ENCODE measurements at regions not wholly inside any gene's neighbourhood (a gene's known extent, or its start where the extent isn't known, plus 50 kb on each side); places are given as distances from the start of the nearest gene placed in this dataset.

DNA sequence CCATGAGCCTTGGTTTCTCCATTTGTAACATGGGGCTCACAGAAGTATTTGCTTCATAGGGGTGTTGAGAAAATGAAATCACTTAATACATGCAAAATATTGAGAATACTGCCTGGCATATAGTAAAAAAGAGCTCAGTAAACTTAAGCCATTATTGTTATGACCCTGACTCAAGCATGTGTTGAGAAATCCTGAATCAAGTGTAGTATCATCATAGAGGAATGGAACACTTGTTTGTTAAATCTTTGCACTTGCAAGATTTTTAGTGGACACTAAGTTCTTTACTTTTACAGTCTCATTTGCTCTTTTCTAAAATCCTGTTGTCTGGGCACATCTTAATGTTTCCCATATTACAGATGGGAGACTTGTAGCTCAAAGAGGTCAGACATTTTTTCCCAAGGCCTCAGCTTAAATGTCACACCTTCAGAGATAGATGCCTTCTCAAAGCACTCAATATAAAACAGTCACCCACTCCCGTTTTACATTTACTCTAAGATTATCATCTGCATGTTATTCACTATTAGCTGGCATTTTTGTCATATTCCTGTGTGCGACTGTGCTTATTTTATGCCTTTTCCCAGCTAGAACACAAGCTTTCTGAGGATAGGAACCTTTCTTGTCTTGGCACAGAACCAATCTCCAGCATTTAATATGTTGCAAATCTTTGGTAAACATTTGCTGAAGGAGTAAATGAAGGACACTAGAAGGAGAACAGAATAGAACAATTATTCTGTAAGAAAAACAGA lies 250.0 kb upstream of the TNC start:
- WGBS: 76% methylated on average over 2 of the region's 2 CpGs
- no peak overlapping the region for H3K9ac ChIP-seq (ENCODE audit: low read depth in 1 of 2, low read length in 2 of 2)

DNA sequence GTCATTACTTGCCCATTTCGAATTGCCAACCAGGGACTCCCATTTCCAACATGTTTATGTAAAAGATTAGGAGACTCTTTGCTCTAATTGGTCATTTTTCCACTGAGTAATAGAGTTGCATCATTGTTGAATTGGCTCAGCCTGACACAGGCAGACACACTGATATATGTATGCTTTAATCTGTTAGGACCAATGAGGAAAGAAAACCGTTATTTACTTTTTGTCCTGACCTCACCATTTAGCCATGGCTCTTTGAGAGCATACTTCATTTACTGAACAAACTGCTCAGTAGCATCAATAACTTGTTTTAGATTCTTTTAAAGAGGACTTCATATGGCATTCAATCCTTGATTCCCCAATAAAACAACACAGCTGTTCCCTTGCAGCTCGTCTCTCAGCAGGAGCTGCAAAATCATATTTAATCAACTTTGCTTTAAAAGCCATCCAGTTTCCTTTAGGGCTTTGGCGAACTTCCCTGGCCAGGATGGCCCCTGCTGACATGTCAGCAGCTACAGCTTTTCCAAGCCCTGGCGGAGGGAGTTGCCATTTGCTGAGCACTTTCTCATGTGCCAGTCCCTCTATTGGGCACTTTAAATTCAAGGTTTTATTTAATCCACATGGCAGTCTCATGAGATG lies 251.5 kb upstream of the TNC start:
- DNase-seq (ENCODE audit: low spot score): no peak
- Histone ChIP-seq H3K4me1 (ENCODE audit: control insufficient read depth in 4 of 4, insufficient read depth in 4 of 4, low read length in 3 of 4) (peaks cover 0 to 2% (median 0%) of the 10 kb centered on the region in 4 donors), H3K9ac (ENCODE audit: low read depth in 1 of 2, low read length in 2 of 2) (no peak overlapping the region), H3K27me3 (ENCODE audit: control insufficient read depth in 4 of 4, insufficient read depth in 4 of 4, low read length in 3 of 4) (no peaks in the 10 kb centered on the region), H3K9me3 (ENCODE audit: control insufficient read depth in 4 of 4, low read length in 3 of 4) (peaks cover 0 to 5% (median 0%) of the 10 kb centered on the region in 4 donors), H3K27ac (ENCODE audit: low read depth in 1 of 2, low read length in 2 of 2) (no peak overlapping the region), H3K4me3 (ENCODE audit: low read depth in 1 of 3, low read length in 3 of 3) (no peak overlapping the region), H3K36me3 (ENCODE audit: control insufficient read depth in 4 of 4, insufficient read depth in 3 of 4, low read depth in 1 of 4, low read length in 3 of 4) (no peaks in the 10 kb centered on the region)
- TF ChIP-seq FOXA1 (IDR thresholded peaks at IDR 0.05): no peak
- TF ChIP-seq RXRA (IDR thresholded peaks at IDR 0.05): no peak
- TF ChIP-seq SP1 (IDR thresholded peaks at IDR 0.05): no peak
- TF ChIP-seq, protein P1, sequence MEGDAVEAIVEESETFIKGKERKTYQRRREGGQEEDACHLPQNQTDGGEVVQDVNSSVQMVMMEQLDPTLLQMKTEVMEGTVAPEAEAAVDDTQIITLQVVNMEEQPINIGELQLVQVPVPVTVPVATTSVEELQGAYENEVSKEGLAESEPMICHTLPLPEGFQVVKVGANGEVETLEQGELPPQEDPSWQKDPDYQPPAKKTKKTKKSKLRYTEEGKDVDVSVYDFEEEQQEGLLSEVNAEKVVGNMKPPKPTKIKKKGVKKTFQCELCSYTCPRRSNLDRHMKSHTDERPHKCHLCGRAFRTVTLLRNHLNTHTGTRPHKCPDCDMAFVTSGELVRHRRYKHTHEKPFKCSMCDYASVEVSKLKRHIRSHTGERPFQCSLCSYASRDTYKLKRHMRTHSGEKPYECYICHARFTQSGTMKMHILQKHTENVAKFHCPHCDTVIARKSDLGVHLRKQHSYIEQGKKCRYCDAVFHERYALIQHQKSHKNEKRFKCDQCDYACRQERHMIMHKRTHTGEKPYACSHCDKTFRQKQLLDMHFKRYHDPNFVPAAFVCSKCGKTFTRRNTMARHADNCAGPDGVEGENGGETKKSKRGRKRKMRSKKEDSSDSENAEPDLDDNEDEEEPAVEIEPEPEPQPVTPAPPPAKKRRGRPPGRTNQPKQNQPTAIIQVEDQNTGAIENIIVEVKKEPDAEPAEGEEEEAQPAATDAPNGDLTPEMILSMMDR (IDR thresholded peaks at IDR 0.05; ENCODE audit: low read depth, low read length, missing input control): no peak
- TF ChIP-seq HNF4A (conservative IDR thresholded peaks at IDR 0.05): no peak
- TF ChIP-seq TAF1 (conservative IDR thresholded peaks at IDR 0.05): no peak
- TF ChIP-seq EGR1 (IDR thresholded peaks at IDR 0.05; ENCODE audit: low read depth in 2 of 2): no peak
- no peak for TF ChIP-seq HNF4G (IDR thresholded peaks at IDR 0.05)
- no peak for TF ChIP-seq JUND (IDR thresholded peaks at IDR 0.05)
- TF ChIP-seq YY1 (IDR thresholded peaks at IDR 0.05): no peak
- TF ChIP-seq GABPA (IDR thresholded peaks at IDR 0.05 in 1 of 2, conservative IDR thresholded peaks at IDR 0.05 in 1 of 2): no peak
- TF ChIP-seq NR2F2 (IDR thresholded peaks at IDR 0.05): no peak
- TF ChIP-seq, protein P2, sequence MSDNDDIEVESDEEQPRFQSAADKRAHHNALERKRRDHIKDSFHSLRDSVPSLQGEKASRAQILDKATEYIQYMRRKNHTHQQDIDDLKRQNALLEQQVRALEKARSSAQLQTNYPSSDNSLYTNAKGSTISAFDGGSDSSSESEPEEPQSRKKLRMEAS (IDR thresholded peaks at IDR 0.05): no peak
- TF ChIP-seq, protein P3, sequence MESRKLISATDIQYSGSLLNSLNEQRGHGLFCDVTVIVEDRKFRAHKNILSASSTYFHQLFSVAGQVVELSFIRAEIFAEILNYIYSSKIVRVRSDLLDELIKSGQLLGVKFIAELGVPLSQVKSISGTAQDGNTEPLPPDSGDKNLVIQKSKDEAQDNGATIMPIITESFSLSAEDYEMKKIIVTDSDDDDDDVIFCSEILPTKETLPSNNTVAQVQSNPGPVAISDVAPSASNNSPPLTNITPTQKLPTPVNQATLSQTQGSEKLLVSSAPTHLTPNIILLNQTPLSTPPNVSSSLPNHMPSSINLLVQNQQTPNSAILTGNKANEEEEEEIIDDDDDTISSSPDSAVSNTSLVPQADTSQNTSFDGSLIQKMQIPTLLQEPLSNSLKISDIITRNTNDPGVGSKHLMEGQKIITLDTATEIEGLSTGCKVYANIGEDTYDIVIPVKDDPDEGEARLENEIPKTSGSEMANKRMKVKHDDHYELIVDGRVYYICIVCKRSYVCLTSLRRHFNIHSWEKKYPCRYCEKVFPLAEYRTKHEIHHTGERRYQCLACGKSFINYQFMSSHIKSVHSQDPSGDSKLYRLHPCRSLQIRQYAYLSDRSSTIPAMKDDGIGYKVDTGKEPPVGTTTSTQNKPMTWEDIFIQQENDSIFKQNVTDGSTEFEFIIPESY (IDR thresholded peaks at IDR 0.05): no peak
- no peak for TF ChIP-seq FOXA2 (IDR thresholded peaks at IDR 0.05)
- TF ChIP-seq, protein P4, sequence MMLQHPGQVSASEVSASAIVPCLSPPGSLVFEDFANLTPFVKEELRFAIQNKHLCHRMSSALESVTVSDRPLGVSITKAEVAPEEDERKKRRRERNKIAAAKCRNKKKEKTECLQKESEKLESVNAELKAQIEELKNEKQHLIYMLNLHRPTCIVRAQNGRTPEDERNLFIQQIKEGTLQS (IDR thresholded peaks at IDR 0.05): no peak
- TF ChIP-seq RAD21 (IDR thresholded peaks at IDR 0.05): no peak
- 66% methylated on average over 5 of the region's 5 CpGs for WGBS

More for the DNA sequence above, 250.0 kb upstream of the TNC start:
- DNase-seq (ENCODE audit: low spot score): no peak
- Histone ChIP-seq H3K9me3 (ENCODE audit: control insufficient read depth in 4 of 4, low read length in 3 of 4) (peaks cover 0 to 5% (median 0%) of the 10 kb centered on the region in 4 donors), H3K27ac (ENCODE audit: low read depth in 1 of 2, low read length in 2 of 2) (no peak overlapping the region), H3K4me3 (ENCODE audit: low read depth in 1 of 3, low read length in 3 of 3) (no peak overlapping the region), H3K27me3 (ENCODE audit: control insufficient read depth in 4 of 4, insufficient read depth in 4 of 4, low read length in 3 of 4) (peaks cover 0 to 3% (median 1%) of the 10 kb centered on the region in 4 donors), H3K4me1 (ENCODE audit: control insufficient read depth in 4 of 4, insufficient read depth in 4 of 4, low read length in 3 of 4) (peaks cover 0 to 2% (median 0%) of the 10 kb centered on the region in 4 donors), H3K36me3 (ENCODE audit: control insufficient read depth in 4 of 4, insufficient read depth in 3 of 4, low read depth in 1 of 4, low read length in 3 of 4) (no peaks in the 10 kb centered on the region)
- TF ChIP-seq YY1 (IDR thresholded peaks at IDR 0.05) (no peak), FOXA2 (IDR thresholded peaks at IDR 0.05) (no peak), JUND (IDR thresholded peaks at IDR 0.05) (no peak), RAD21 (IDR thresholded peaks at IDR 0.05) (no peak), EGR1 (IDR thresholded peaks at IDR 0.05; ENCODE audit: low read depth in 2 of 2) (no peak), RXRA (IDR thresholded peaks at IDR 0.05) (no peak), TAF1 (conservative IDR thresholded peaks at IDR 0.05) (no peak), FOXA1 (IDR thresholded peaks at IDR 0.05) (no peak), NR2F2 (IDR thresholded peaks at IDR 0.05) (no peak), HNF4G (IDR thresholded peaks at IDR 0.05) (no peak)
- TF ChIP-seq, protein P2 (IDR thresholded peaks at IDR 0.05): no peak
- TF ChIP-seq, protein P3 (IDR thresholded peaks at IDR 0.05): no peak
- TF ChIP-seq, protein P1 (IDR thresholded peaks at IDR 0.05; ENCODE audit: low read depth, low read length, missing input control): no peak

All from liver (tissue), 8 donors.